Activated CD4-positive, alpha-beta T cell treated with anti-CD3 and anti-CD28 coated beads, Interleukin-2, amount 10 ng/mL, durations not matched to agents 7 days and 5 days (primary cell): ENCODE measurements at regions not wholly inside any gene's neighbourhood (a gene's known extent, or its start where the extent isn't known, plus 50 kb on each side); places are given as distances from the start of the nearest gene placed in this dataset.
"Not testable (repeated sequence)": the region's sequence is repeated elsewhere in the genome, so short reads cannot be mapped to it uniquely, and the experiment has no call there.

Experiments used
- CTCF ChIA-PET: fragments of 350-600 bp; sonication (Branson Sonifier 250); formaldehyde crosslinking; loops from one replicate; lab custom pipeline; 2021; ENCODE audit warnings: antibody characterized with exemption; lab: Charles Lee
- POLR2A ChIA-PET: fragments of 350-600 bp; sonication (Branson Sonifier 250); formaldehyde crosslinking; loops from one replicate; lab custom pipeline; 2021; ENCODE audit warnings: antibody characterized with exemption; lab: Charles Lee
- DNase-seq: peaks from one replicate; pipeline ENCODE4 v3.0.0-alpha.2; 2020
- H3K27ac Mint-ChIP-seq: one replicate; pipeline ENCODE4 v1.8.0; 2021; ENCODE audit warnings: mild to moderate bottlenecking, moderate library complexity, mixed read lengths
- H3K27me3 Mint-ChIP-seq: one replicate; pipeline ENCODE4 v1.8.0; 2021; ENCODE audit warnings: mixed read lengths
- H3K36me3 Mint-ChIP-seq: one replicate; pipeline ENCODE4 v1.8.0; 2021; ENCODE audit warnings: low read depth, mixed read lengths
- H3K4me1 Mint-ChIP-seq: one replicate; pipeline ENCODE4 v1.8.0; 2021; ENCODE audit warnings: mixed read lengths
- H3K4me3 Mint-ChIP-seq: one replicate; pipeline ENCODE4 v1.8.0; 2021; ENCODE audit warnings: mild to moderate bottlenecking, moderate library complexity, mixed read lengths
- H3K9me3 Mint-ChIP-seq: one replicate; pipeline ENCODE4 v1.8.0; 2021; ENCODE audit warnings: mixed read lengths

GRCh38 chr4:77438549-77438948, 167.1 kb upstream of the CXCL13 start:
- peaks cover under 1% of the 10 kb centered on the region for H3K4me1 Mint-ChIP-seq
- ChIA-PET POLR2A (no interaction called here), CTCF (no interaction called here)

DNA sequence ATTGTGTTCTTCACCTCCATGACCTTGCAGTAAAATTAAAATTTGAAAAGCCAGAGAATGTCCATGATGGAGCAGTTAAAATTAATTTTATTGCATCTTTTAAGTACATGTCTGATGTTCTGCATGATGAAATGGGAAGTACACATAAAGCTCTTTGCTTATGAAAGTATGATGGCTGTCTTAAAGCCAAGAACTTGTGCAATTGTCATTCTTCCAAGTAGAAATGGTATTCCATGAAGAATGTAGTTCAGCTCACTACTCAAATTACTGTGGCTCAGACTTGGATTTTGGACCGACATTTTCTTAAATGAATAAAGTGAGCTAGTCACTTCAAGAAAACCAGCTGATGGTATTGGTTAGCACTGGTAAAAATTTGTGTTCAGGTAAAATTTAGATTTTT, 161.7 kb upstream of the CXCL13 start:
- Mint-ChIP-seq H3K36me3 (no peaks in the 10 kb centered on the region), H3K4me3 (no peak overlapping the region), H3K27ac (no peak overlapping the region), H3K9me3 (no peaks in the 10 kb centered on the region), H3K4me1 (no peaks in the 10 kb centered on the region), H3K27me3 (peaks cover 9% of the 10 kb centered on the region)
- POLR2A ChIA-PET: no interaction called here
- DNase-seq: no peak
- CTCF ChIA-PET: no interaction called here

More at GRCh38 chr4:77438549-77438948, 167.1 kb upstream of the CXCL13 start:
- Mint-ChIP-seq H3K27ac (no peak overlapping the region), H3K9me3 (no peaks in the 10 kb centered on the region), H3K36me3 (no peaks in the 10 kb centered on the region), H3K4me3 (no peak overlapping the region), H3K27me3 (no peaks in the 10 kb centered on the region)
- no peak for DNase-seq

DNA sequence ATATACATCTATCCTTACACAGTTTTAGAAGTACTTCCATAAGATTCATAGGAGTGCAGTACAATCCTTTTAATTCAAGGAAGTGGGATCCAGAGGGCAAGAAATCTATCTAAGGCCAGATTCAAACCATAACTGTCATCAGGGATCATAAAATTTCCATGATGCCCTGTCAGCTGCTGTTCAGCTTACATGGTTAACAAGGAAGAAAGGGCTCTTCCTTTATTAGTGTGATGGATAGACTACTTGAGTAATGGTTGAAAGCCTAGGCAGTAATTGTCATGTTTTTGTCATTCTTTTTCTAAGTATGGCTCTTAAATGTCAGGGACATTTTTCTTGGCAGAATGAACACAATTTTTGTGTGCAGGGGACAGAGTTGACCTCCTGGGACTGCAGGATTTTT, 159.8 kb upstream of the CXCL13 start:
- POLR2A ChIA-PET: no interaction called here
- CTCF ChIA-PET: no interaction called here
- Mint-ChIP-seq H3K9me3 (no peaks in the 10 kb centered on the region), H3K27ac (no peak overlapping the region), H3K4me3 (no peak overlapping the region), H3K27me3 (peaks cover 9% of the 10 kb centered on the region), H3K36me3 (no peaks in the 10 kb centered on the region), H3K4me1 (no peaks in the 10 kb centered on the region)
- no peak for DNase-seq

DNA sequence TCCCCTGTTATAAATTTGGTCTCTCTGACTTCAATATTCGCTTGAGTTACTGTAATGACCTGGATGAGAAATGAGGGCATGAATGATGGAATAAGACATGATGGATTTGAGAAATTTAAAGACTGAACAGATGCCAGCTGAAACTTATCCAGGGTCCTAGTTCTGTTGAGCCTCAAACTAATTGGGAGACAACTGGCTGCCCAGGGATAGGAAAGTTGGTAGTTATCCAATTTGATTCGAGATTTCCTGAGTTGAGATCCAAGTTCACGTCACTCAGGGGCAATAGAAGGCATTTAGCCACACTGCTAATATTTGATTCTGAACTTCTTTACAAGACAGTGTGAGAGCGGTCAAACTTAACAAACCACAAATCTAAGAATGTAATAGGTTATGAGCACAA, 159.0 kb upstream of the CXCL13 start:
- POLR2A ChIA-PET: no interaction called here
- H3K4me1 Mint-ChIP-seq: no peaks in the 10 kb centered on the region

GRCh38 chr4:77449171-77449570, 156.4 kb upstream of the CXCL13 start:
- Mint-ChIP-seq H3K27ac (no peak overlapping the region), H3K27me3 (peaks cover 9% of the 10 kb centered on the region), H3K9me3 (no peaks in the 10 kb centered on the region), H3K4me1 (no peaks in the 10 kb centered on the region), H3K4me3 (no peak overlapping the region), H3K36me3 (no peaks in the 10 kb centered on the region)
- POLR2A ChIA-PET: no interaction called here
- no peak for DNase-seq
- CTCF ChIA-PET: interaction anchor here (1.2 kb wide), 1 partner anchor 16 kb away, joined by 5 read pairs; no protein-coding TSS in a partner anchor

More for the DNA sequence above, 159.0 kb upstream of the CXCL13 start:
- CTCF ChIA-PET: no interaction called here
- no peaks in the 10 kb centered on the region for H3K36me3 Mint-ChIP-seq
- no peak overlapping the region for H3K4me3 Mint-ChIP-seq
- H3K9me3 Mint-ChIP-seq: no peaks in the 10 kb centered on the region
- DNase-seq: no peak
- no peak overlapping the region for H3K27ac Mint-ChIP-seq
- H3K27me3 Mint-ChIP-seq: peaks cover 9% of the 10 kb centered on the region

DNA sequence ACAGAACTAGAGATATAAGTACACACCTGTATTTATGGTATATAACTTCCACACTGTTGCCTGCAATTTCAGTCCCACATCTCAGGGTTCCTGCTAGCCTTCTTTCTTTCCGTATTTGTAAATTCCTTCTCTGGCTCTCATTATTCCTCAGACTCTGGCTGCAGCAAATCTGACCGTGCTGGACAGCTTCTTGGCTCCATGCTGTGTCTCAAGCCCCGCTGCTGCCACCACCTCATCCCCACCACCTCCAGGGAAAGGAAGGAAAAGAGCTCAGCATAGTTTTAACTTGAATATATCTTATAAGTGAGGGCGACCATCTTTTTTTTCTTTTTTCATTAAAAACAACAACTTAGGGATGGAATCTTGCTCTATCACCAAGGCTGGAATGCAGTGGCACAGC, 155.6 kb upstream of the CXCL13 start:
- Mint-ChIP-seq H3K36me3 (no peaks in the 10 kb centered on the region), H3K9me3 (no peaks in the 10 kb centered on the region), H3K27me3 (peaks cover 9% of the 10 kb centered on the region), H3K4me3 (no peak overlapping the region), H3K4me1 (no peaks in the 10 kb centered on the region), H3K27ac (no peak overlapping the region)
- POLR2A ChIA-PET: no interaction called here
- no peak for DNase-seq
- CTCF ChIA-PET: interaction anchor here (1.2 to 1.4 kb wide), 2 partner anchors 15 to 18 kb away, joined by 3 to 5 read pairs; no protein-coding TSS in a partner anchor

DNA sequence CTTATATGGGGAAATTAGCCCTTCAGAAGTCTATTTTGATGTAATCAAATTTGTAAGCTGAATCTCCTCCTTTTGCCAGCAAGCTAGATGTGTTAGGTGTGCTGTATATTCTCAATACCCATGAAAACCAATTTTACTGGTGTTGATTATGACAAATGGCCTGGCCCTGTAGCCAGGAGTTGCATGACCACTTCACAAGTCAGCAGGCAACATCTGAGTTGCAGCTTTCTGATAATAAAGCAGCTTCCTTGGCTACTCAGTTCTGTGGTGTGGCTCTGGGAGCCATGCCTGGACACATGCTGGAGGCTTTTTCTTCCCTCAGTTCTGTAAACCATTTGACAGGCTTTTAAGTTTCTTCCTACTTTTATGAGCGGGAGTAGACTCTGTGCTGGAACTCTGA, 154.1 kb upstream of the CXCL13 start:
- no peaks in the 10 kb centered on the region for H3K9me3 Mint-ChIP-seq
- DNase-seq: no peak
- no peak overlapping the region for H3K4me3 Mint-ChIP-seq
- POLR2A ChIA-PET: interaction anchor here (0.6 kb wide), 1 partner anchor 573 kb away, joined by 4 read pairs; no protein-coding TSS in a partner anchor
- H3K4me1 Mint-ChIP-seq: no peaks in the 10 kb centered on the region
- H3K36me3 Mint-ChIP-seq: no peaks in the 10 kb centered on the region
- H3K27me3 Mint-ChIP-seq: peaks cover 7% of the 10 kb centered on the region
- CTCF ChIA-PET: interaction anchor here (1.3 to 1.4 kb wide), 2 partner anchors 14 to 20 kb away, joined by 3 to 4 read pairs; no protein-coding TSS in a partner anchor
- H3K27ac Mint-ChIP-seq: no peak overlapping the region

DNA sequence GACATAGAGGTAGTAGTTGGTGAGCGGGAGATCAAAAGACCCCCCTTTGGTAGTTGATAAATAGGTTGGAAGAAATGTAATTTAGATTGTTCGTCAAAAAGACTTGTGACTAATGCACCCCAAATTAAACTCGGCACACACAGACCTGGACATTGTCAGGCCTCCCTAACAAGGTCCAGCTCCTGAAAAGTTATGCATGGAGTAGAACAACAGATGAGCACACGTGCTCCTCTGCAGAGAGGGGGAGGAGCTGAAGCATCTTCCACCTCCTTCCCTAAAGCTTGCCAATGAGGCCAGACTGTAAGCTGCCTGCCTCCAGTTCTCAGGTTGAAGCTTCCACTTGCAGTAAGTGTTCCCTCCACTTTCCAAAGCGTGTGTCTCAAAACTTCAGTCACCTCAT, 153.5 kb upstream of the CXCL13 start:
- H3K27me3 Mint-ChIP-seq, DNase-seq, H3K36me3 Mint-ChIP-seq, H3K4me1 Mint-ChIP-seq, H3K9me3 Mint-ChIP-seq, POLR2A ChIA-PET, H3K4me3 Mint-ChIP-seq, H3K27ac Mint-ChIP-seq: not testable (repeated sequence)
- CTCF ChIA-PET: interaction anchor here (1.3 kb wide), 1 partner anchor 13 kb away, joined by 4 read pairs; no protein-coding TSS in a partner anchor

GRCh38 chr4:77453911-77454310, 151.7 kb upstream of the CXCL13 start:
- ChIA-PET CTCF (no interaction called here), POLR2A (no interaction called here)
- H3K9me3 Mint-ChIP-seq: peaks cover 3% of the 10 kb centered on the region
- DNase-seq: no peak
- peaks cover under 1% of the 10 kb centered on the region for H3K27me3 Mint-ChIP-seq
- no peaks in the 10 kb centered on the region for H3K36me3 Mint-ChIP-seq
- H3K27ac Mint-ChIP-seq: no peak overlapping the region
- H3K4me1 Mint-ChIP-seq: no peaks in the 10 kb centered on the region
- H3K4me3 Mint-ChIP-seq: no peak overlapping the region

DNA sequence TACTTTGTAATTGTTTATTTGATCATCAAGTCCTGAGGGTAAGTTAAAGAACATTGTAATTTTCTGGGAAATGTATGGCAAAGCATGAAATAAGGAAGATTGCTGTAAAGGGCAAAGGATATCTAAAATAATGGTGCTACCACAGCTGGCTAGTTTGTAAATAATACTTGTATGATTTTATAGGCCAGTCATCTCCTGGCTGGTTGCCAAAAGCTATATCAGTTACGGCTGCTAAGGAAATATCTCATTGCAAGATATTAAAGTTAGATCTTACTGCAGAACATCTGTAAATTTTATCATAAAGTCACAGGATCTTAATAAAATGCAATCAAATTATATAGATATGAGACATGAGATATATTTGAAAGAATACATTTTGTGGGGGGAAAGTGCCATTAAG, 150.8 kb upstream of the CXCL13 start:
- H3K4me3 Mint-ChIP-seq: no peak overlapping the region
- POLR2A ChIA-PET: no interaction called here
- no peaks in the 10 kb centered on the region for H3K36me3 Mint-ChIP-seq
- no peaks in the 10 kb centered on the region for H3K4me1 Mint-ChIP-seq
- no peak for DNase-seq
- CTCF ChIA-PET: interaction anchor here (0.9 kb wide), 1 partner anchor 20 kb away, joined by 3 read pairs; no protein-coding TSS in a partner anchor
- H3K9me3 Mint-ChIP-seq: peaks cover 5% of the 10 kb centered on the region
- no peak overlapping the region for H3K27ac Mint-ChIP-seq
- H3K27me3 Mint-ChIP-seq: no peaks in the 10 kb centered on the region

DNA sequence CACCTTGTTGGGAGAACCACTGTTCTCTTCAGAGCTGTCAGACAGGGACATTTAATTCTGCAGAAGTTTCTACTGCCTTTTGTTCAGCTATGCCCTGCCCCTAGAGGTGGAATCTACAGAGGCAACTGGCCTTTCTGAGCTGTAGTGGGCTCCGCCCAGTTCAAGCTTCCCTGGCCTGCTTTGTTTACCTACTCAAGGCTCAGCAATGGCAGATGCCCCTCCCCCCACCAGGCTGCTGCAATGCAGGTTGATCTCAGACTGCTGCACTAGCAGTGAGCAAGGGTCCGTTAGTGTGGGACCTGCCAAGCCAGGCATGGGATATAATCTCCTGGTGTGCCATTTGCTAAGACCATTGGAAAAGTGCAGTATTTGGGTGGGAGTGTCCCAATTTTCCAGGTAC, 141.5 kb upstream of the CXCL13 start:
- H3K4me3 Mint-ChIP-seq, H3K27ac Mint-ChIP-seq, H3K36me3 Mint-ChIP-seq, H3K27me3 Mint-ChIP-seq, H3K4me1 Mint-ChIP-seq, H3K9me3 Mint-ChIP-seq, DNase-seq, POLR2A ChIA-PET: not testable (repeated sequence)
- CTCF ChIA-PET: interaction anchor here (0.6 to 3.2 kb wide), 4 partner anchors 30 to 154 kb away, joined by 3 to 13 read pairs (median 9); no protein-coding TSS in a partner anchor

GRCh38 chr4:77465271-77465670, 140.3 kb upstream of the CXCL13 start:
- Mint-ChIP-seq H3K27me3 (peaks cover 7% of the 10 kb centered on the region), H3K4me1 (no peaks in the 10 kb centered on the region), H3K36me3 (no peaks in the 10 kb centered on the region), H3K4me3 (no peak overlapping the region), H3K9me3 (no peaks in the 10 kb centered on the region), H3K27ac (no peak overlapping the region)
- ChIA-PET CTCF (interaction anchor here (0.7 to 3.2 kb wide), 14 partner anchors 11 to 169 kb away, joined by 3 to 13 read pairs (median 4); no protein-coding TSS in a partner anchor), POLR2A (no interaction called here)
- DNase-seq: no peak

- Mint-ChIP-seq H3K27me3 (peaks cover 7% of the 10 kb centered on the region), H3K36me3 (no peaks in the 10 kb centered on the region), H3K4me3 (no peak overlapping the region), H3K9me3 (no peaks in the 10 kb centered on the region), H3K27ac (no peak overlapping the region), H3K4me1 (no peaks in the 10 kb centered on the region)
- DNase-seq: no peak
- POLR2A ChIA-PET: no interaction called here
- CTCF ChIA-PET: interaction anchor here (1.1 to 3.2 kb wide), 2 partner anchors 10 to 135 kb away, joined by 3 to 13 read pairs; no protein-coding TSS in a partner anchor
Measured at GRCh38 chr4:77466430-77466829, 139.2 kb upstream of the CXCL13 start.
